NOMO-1 treated with DMSO at 0.1 percent for 48 hours (cell line): ENCODE measurements at regions not wholly inside any gene's neighbourhood (a gene's known extent, or its start where the extent isn't known, plus 50 kb on each side); places are given as distances from the start of the nearest gene placed in this dataset.
"Not testable (repeated sequence)": the region's sequence is repeated elsewhere in the genome, so short reads cannot be mapped to it uniquely, and the experiment has no call there.

Experiments
- DNase-seq: peaks from one replicate; lab custom pipeline; 2025; ENCODE audit not compliant: unreplicated experiment; lab: John Stamatoyannopoulos, UW

DNA sequence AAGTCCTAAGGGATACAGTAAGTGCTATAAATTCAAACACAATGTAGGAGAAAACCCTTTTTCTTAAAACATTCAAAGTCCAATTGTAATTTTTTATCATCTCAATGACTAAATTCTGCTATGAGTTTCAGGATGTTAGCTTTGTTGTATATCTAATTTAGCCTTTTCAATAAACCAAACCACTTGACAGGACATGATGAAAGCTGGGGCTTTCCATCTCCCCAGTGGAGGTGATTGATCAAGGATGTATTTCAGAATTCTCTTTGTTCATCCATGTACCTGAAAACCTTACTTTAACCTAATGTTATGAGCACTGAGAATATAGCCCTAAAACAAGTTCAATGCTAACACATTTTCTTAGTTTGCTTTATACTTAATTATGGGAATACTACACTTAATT is 639.0 kb upstream of the ITGA1 start:
- no peak for DNase-seq

DNA sequence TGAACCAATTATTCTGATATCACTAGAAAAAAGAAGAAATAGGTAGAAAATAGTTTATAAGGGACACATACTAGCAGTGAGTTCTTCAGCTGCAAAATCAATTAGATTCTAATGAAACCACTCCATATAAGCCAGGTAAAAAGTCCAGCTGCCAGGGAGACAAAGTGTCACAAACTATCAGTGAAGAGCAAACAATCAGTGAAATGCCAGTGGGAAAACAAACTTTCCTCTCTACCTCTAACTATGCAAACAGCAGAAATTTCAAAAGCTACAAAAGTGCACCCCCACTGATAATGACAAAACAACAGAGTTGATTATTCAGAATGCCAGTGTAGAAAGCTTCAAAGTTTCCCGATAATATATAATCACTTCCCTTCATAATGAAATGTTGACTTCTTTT is 637.2 kb upstream of the ITGA1 start:
- no peak for DNase-seq

DNA sequence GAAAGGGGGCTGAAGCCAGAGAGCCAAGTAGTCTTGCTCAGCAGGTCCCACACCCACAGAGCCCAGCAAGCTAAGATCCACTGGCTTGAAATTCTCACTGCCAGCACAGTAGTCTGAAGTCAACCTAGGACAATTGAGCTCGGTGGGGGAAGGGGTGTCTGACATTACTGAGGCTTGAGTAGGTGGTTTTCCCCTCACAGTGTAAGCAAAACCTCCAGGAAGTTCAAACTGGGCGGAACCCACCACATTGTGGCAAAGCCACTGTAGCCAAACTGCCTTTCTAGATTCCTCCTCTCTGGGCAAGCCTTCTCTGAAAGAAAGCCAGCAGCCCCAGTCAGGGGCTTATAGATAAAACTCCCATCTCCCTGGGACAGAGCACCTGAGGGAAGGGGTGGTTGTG is 630.9 kb upstream of the ITGA1 start:
- not testable (repeated sequence) for DNase-seq

GRCh38 chr5:52165806-52166205 is 621.9 kb upstream of the ITGA1 start:
- not testable (repeated sequence) for DNase-seq

GRCh38 chr5:52173133-52173532 is 614.6 kb upstream of the ITGA1 start:
- DNase-seq: no peak

DNA sequence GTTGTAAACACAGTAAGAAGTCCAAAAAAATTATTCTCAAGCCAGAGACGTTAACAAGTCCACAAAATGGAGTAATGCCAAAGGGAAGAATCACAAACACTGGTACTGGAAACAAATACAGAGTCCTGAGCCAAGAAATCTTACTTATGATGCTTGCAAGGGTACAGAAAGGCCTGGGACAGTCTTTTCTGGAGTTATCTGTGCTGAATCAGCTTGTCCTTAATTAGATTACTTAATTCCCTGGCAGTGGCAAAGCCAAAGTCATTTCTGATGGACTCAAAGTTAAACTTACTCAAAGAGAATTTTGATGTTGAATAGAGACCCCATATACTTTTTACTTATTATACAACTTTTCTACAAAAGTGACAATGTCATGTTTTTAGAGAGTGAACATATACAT is 610.5 kb upstream of the ITGA1 start:
- DNase-seq: no peak

- DNase-seq: no peak
Measured at GRCh38 chr5:52181403-52181802, 606.3 kb upstream of the ITGA1 start.

DNA sequence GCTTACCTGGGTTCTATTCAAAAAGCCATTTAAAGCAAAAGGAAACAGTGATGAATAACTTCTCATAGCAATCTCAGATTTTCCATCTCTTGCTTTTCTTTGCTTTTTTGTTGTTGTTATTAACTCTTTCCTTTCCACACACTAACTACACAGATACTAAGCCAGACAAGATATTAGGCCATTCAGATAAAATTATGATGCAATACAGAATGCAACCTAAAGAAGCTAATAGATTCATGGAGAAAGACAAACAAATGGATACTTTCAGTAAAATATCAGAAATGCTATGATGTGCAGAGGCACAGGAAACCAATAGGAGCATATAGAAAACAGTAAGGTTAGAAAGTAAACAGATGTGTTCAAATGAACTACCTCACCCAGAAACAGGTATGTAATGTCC is 597.0 kb upstream of the ITGA1 start:
- no peak for DNase-seq

DNA sequence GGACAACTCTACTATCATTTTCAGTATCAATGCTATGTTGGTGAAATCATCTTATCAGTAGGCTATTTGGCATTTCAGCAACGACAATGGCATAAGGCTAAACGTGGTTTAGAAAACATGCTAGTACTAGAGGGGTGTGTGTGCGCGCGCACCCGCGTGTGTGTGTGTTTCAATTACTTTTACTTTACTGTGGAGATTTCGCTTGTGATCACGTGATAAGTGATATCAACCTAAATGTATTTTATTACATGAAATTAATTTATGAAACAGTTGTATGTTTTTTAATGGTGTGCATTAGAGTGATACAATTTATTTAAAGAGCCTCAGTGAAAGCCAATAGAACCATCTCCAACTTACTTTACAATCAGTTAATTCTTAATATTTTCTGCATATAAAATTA is 587.9 kb upstream of the ITGA1 start:
- no peak for DNase-seq

DNA sequence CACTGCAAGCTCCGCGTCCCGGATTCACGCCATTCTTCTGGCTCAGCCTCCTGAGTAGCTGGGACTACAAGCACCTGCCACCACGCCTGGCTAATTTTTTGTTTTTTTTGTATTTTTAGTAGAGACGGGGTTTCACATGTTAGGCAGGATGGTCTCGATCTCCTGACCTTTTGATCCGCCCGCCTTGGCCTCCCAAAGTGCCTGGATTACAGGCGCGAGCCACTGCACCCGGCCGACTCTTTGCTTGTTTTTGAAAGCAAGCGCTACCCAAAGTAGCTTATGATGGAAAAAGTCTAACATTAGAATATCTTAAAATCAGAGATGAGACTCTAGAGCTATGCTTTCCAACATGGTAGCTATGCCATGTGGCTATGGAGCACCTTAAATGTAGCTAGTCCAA is 585.5 kb upstream of the ITGA1 start:
- no peak for DNase-seq

DNA sequence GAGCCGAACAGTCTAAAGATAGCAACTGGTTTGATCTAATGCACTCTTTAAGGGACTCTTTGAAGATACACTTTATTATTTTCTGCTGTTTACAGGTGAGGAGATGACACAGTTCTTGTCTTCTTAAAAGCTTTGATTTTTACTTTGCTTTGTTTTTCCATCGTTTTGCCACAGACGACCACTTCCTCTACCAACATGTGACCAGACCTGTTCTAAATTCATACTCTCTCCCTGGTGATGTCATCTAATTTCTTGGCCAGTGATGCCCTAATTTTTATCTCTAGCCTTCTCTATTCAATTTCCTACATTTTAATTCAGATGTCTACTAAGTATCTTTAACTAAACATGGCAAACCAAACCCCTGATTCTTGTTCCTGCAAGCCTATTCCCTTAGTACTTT is 583.4 kb upstream of the ITGA1 start:
- DNase-seq: no peak
